Renal pelvis (tissue), 1 donor: ENCODE measurements at regions not wholly inside any gene's neighbourhood (a gene's known extent, or its start where the extent isn't known, plus 50 kb on each side); places are given as distances from the start of the nearest gene placed in this dataset.

Experiments
- DNase-seq: peaks from one replicate; pipeline ENCODE4 v3.0.0-alpha.2; 2013

DNA sequence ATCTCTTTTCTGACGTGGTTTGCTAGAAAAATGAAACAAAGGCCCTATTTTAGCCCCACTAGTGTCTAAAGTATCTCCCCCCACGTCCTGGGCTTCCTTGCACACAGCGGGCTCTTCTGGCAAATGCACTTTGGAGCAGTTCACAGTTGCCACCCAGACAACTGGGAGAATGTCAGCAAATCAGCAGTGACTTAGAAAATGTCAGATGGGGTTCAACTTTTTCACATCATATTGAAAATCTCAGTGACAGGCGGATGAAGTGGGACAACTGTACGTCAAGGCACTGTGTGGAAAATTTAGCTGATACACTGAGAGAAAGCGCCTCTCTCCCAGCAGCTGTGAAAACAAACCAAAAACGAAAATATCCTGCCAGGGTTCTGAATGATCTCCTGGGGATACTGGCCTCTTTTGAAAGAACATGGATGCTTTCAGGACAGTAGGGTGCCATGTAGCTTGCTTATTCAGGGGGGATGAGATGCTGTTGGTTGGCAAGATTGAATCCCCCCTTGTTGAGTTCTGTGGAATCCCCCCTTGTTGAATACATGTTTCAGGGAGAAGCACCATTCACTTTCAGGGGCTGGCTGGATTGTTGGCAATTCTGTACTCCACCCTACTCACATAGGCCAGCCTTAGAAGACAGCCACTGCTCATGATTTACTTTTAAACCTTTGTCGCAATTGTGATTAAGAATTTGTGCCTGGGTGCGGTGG, 372.8 kb upstream of the CELF2 start:
- no peak for DNase-seq

DNA sequence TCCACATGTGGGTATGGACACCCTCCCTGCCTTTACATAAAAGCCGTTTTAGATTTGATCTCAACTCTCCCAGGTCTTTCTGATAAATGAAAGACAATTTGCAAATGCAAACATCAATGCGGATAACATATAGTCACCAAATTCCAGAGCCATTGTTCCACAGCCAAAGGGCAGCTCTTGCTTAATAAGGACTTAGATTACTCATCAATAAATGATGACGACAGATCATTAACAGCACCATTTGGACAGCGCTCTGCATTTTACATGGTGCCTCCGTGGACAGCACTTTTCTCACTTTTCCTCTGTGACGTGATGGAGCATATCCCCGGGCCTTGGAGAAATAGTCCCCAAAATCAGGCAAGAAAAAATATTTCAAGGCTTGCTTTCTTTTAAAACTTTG, 370.3 kb upstream of the CELF2 start:
- DNase-seq, result no peak

- no peak for DNase-seq
Observed at GRCh38 chr10:10657139-10657760, 360.4 kb upstream of the CELF2 start.

DNA sequence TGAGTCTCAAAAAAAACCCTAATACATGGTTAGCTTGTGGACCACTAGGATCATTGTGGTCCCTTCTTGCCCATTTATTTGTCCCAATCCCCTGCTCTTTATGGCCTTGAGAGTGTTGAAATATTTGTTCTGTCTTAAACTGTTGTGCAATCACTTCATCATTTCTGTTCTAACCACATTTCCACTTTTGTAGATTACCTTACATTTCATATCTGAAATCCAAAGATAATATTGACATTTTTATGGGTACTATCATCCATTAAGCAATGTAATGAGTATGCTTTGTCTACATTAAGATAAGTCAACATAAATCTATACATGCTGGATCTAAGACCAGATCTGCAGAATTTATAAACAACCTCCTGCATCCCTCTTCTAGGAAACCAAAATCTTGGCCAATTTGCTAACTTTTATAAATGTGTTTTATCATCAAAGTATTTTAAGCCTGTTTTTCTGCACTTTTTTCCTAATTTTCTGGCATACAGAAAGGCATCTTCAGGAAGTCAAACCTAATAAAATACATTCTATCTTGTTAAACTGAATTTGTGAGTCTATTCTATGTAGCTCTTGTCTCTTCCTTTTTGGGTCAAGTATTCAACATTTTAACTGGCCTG, 359.4 kb upstream of the CELF2 start:
- DNase-seq, result no peak

DNA sequence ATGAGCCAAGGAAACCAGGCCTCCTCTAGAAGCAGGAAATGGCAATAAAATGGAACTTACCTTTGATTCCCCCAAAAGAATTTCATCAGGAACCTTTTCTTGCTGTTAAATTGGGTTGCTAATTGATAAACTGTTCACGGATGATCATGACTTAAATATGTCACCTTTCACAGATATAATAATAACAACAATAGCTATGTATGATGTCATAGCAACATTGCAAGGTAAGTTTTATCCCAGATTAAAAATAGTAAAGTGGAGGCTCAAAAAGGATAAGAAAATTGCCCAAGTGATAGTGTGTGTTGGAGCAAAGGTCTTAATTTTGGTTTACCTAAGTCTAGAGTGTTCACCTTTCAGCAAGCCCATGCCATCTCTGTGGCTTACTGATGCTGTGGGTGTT, 357.6 kb upstream of the CELF2 start:
- DNase-seq, result no peak

DNA sequence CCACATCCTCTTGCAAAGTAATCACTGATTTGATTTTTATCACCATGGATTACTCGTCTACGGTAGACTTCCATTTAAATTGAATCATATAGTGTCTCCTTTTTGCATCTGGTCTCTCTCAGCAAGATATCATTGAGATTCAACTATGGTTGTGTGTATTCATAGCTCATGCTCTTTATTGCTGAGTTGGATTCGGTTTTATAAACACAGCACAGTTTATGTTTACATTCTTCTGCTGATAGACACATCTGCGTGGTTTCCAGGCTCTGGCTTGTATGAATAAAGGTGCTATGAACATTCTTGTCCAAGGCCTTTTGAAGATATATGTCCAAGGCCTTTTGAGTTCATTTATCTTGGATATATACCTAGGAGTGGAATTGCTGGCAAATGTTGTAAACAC, 356.5 kb upstream of the CELF2 start:
- no peak for DNase-seq

- DNase-seq, result no peak
Observed at GRCh38 chr10:10662716-10663408, 354.8 kb upstream of the CELF2 start.

DNA sequence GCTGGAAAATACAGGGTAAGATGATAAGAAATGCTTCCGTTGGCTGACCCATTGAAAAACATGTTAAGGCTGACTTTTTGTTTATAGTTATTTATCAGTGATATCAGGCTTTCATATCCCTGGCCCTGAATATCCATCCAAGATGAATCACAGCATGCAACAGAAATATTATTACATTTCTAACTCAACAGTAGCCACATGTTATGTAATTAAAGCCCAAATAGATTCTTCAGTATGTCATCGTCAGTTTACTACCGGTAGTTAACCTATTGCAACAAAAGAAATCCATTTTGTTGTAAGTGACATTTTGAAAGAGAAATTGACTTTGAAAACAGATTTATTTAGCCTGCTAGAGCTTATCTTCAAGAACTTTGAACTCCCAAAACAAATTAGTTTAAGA, 354.1 kb upstream of the CELF2 start:
- DNase-seq, result peak; percentile 34

DNA sequence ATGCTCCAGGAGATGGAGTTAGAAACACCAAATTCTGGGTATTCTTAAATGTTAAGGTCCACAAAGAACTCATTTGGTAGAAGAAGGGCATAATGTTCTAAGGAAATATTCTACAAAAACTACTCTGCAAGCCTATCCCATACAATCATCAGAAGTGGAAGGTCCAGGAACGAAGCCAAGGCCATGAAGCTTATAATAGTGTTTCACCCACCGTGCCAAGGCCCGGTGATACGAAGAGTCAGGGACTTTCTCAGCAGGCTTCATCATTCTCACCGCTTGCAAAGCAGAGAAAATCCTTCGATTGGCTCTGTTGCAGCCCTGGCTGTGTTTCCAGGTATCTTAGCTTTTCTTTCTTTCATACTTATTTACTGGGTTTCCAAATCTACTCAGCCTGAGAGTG, 351.9 kb upstream of the CELF2 start:
- no peak for DNase-seq

GRCh38 chr10:10667466-10667865, 350.2 kb upstream of the CELF2 start:
- DNase-seq, result no peak

DNA sequence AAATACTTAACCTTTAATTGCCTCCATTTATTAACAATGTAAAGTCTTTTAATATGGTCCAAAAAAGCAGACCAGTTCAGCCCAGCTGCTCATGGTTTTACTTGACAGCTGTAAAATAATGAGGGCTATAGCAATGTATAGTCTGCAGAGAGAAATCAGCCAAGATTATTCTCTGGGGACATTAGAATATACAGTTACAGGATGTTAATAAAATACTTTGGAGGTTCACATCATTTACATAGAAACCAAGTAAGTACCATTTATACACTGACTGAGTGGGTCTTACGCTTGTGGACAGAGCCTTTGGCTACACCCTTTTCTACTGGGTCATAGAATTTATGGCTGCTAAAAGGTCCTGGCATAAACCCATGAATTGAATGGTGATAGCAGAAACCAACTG, 340.7 kb upstream of the CELF2 start:
- DNase-seq, result peak; percentile 66

GRCh38 chr10:10677479-10677878, 340.2 kb upstream of the CELF2 start:
- peak; percentile 44 for DNase-seq

GRCh38 chr10:10680496-10680895, 337.2 kb upstream of the CELF2 start:
- no peak for DNase-seq

DNA sequence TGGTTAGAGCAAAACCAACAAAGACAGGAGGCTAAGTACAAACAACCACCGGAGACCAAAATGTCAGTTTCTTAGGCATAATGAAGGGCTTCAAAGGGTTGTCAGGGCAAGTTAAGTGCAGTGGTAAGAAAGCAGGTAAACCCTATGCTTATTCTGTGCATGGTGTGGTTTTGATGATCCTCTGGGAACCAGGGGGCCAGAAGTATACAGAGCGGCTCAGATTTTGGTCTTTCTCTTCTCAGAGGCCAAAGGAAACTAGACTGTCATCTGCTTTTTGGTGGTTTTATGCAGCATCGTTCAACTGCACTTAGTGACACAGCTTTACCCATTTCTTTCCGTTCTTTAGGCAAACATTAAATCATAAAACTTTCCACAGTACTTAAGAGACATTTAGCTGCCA, 332.7 kb upstream of the CELF2 start:
- DNase-seq, result no peak

GRCh38 chr10:10685566-10685965, 332.1 kb upstream of the CELF2 start:
- no peak for DNase-seq

GRCh38 chr10:10687751-10688150, 329.9 kb upstream of the CELF2 start:
- DNase-seq, result no peak

DNA sequence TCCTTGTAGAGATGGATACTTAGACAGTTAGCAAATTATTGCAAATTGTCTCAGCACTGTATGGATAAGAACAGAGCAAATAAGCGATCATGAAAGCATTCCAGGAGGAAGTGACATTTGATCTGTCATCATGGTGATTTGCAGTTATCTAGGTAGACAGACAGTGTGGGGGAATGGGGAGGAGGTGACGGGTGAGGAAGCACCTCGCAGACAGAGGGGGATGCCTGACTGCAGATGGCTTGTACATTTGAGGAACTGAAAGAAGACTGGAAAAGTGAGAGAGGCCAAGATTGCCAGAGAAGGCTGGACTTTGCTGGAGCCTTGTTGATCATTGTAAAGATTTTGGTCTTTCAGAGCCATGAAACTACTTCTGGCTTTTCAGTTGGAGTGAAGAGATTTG, 318.2 kb upstream of the CELF2 start:
- DNase-seq, result peak; percentile 16

GRCh38 chr10:10701084-10701611, 316.5 kb upstream of the CELF2 start:
- no peak for DNase-seq

GRCh38 chr10:10702211-10702610, 315.5 kb upstream of the CELF2 start:
- peak; percentile 42 for DNase-seq

- no peak for DNase-seq
Observed at GRCh38 chr10:10703382-10703781, 314.3 kb upstream of the CELF2 start.

DNA sequence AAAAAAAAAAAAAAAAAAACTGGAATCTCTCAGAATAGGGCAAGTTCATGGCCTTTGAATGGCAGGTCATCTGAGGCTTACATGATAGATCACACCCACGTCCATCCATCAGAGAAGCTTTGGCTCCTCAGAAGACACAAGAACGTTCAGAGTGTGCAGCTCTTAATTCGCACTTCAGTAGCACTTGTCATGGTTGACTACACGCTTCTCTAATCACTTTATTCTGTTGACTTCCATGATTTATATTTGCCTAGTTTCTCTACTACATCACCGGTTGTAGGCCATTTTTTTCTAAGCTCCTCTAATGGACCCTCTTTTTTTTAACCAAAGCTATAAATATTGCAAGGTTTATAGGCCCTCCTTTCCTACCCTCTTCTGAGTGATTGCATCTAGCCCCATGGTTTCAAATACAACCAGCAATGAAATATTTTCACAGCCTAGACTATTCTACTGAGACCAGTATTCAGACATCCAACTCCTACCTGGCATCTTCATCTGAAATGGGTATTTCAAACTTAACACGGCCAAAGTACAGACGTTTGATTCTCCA, 305.4 kb upstream of the CELF2 start:
- peak; percentile 16 for DNase-seq

- no peak for DNase-seq
Observed at GRCh38 chr10:10714327-10714726, 303.3 kb upstream of the CELF2 start.
